DMS53 (cell line): ENCODE measurements at regions not wholly inside any gene's neighbourhood (a gene's known extent, or its start where the extent isn't known, plus 50 kb on each side); places are given as distances from the start of the nearest gene placed in this dataset.
"Not testable (repeated sequence)": the region's sequence is repeated elsewhere in the genome, so short reads cannot be mapped to it uniquely, and the experiment has no call there.

Experiments used
- DNase-seq: peaks from one replicate; lab custom pipeline; 2025; lab: John Stamatoyannopoulos, UW

- DNase-seq, result not testable (repeated sequence)
Measured at GRCh38 chr5:1588071-1588694, 64.4 kb upstream of the LPCAT1 start.

DNA sequence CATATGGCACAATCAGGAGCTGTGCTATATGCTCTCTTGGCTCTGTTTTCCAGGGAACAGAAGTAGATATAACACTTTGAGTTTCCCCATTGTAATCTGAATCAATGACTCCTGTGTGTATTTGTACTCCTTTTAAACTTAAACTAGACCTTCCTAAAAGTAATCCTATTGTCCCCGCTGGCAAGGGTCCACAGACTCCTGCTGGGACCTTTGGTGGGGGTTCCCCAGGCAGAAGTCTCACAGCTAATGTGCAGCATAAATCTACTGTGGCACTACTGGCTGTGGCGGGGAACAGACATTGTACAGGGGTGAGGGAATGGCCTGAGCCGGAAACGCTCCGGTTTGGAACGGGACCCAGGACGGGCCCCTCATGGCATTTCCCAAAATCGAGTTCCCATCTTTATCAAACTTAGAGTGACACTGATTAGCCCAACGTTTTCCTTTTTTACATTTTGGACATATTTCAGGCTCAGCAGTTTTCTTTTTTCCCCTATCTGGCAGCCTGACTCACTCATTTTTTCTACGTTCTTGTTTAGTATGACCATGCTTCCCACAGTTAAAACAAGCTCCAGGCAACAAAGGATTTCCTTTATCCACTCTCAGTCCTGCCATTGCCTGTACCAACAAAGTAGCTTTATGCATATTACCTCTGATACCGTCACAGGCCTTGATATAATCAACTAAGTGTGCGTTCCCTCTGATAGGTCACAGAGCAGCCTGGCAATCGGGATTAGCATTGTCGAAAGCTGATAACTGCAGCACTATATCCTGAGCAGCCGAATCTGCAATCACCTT is 59.5 kb upstream of the LPCAT1 start:
- not testable (repeated sequence) for DNase-seq

DNA sequence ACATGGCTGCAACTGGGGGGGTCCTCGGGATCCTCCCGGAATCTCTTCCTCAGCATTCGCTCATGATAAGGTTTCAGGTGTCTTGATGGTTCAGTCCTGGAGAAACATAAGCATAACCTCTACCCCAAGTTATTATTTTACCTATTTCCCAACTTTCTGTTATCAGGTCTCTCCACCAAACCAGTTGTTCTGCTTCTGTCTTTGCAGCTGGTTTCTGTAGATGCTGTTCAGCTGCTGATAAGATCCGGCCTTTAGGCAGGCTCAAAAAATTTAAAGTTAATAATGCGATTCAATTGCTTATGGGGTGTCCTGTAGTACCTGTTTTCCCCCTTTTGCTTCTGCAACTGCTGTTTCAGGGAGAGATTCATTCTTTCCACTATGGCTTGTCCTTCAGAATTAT is 55.6 kb upstream of the LPCAT1 start:
- DNase-seq, result not testable (repeated sequence)

DNA sequence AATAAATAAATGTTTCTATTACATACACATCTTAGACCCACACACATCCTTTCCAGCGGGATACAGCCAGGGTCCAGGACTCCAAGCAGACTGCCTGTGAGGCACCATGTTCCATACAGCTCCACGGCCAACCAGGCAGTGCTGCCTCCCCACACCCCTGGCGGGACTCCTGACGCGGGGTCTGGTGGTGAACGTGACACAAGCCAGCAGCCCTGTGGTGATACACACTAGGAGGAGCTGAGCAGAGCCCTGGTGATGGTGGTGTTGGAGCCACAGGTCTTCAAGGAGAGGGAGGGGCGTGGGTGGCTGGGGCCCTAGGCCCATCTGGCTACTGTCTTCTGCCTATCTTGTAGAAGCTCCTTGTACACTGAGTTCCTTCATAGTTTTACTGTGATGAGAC is 53.1 kb upstream of the LPCAT1 start:
- DNase-seq, result not testable (repeated sequence)

- DNase-seq, result not testable (repeated sequence)
Measured at GRCh38 chr5:1575991-1576714, 52.4 kb upstream of the LPCAT1 start.

DNA sequence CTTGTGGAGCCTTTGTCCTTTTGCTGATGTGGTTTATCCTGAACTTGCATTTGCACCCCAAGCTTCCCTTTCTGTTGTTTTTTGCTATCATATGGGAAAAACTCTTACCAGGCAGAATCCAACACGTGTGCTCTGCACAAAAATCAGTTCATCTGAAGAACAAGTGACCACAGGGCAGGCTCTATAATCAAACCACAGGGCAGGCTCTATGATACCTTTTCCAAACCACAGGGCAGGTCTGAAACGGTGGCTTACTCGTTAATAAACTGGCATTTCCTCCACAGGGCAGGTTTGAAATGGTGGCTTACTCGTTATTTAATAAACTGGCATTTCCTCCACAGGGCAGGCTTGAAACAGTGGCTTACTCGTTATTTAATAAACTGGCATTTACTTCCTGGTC is 51.7 kb upstream of the LPCAT1 start:
- DNase-seq, result peak; percentile 36

- DNase-seq, result not testable (repeated sequence)
Measured at GRCh38 chr5:1574023-1574318, 50.2 kb upstream of the LPCAT1 start.

- not testable (repeated sequence) for DNase-seq
Measured at GRCh38 chr5:1573217-1574022, 49.7 kb upstream of the LPCAT1 start.
